WTC11 (cell line): ENCODE measurements at regions not wholly inside any gene's neighbourhood (a gene's known extent, or its start where the extent isn't known, plus 50 kb on each side); places are given as distances from the start of the nearest gene placed in this dataset.

Source experiments
- ELF4 ChIP-seq: sonication (generic); formaldehyde crosslinking; IDR thresholded peaks from 2 replicates; pipeline ENCODE4 v1.8.1; 2022; ENCODE audit warnings: low read depth, mild to moderate bottlenecking, moderate library complexity, missing genetic modification reagents
- ETV6 ChIP-seq: sonication (generic); formaldehyde crosslinking; IDR thresholded peaks from 2 replicates; pipeline ENCODE4 v1.8.1; 2022; ENCODE audit warnings: mild to moderate bottlenecking, missing genetic modification reagents
- FOXP1 ChIP-seq: sonication (generic); formaldehyde crosslinking; IDR thresholded peaks from 2 replicates; pipeline ENCODE4 v1.8.0; 2022; ENCODE audit warnings: missing genetic modification reagents, mild to moderate bottlenecking, moderate library complexity, borderline replicate concordance
- JUN ChIP-seq: sonication (generic); formaldehyde crosslinking; IDR thresholded peaks from 2 replicates; pipeline ENCODE4 v1.8.0; 2023; ENCODE audit warnings: mild to moderate bottlenecking, missing genetic modification reagents
- NR3C1 ChIP-seq: sonication (generic); formaldehyde crosslinking; conservative IDR thresholded peaks from 2 replicates; pipeline ENCODE4 v1.8.1; 2023; ENCODE audit warnings: low read depth, mild to moderate bottlenecking, missing genetic modification reagents
- SP1 ChIP-seq: sonication (generic); formaldehyde crosslinking; conservative IDR thresholded peaks from 2 replicates; pipeline ENCODE4 v1.8.1; 2022; ENCODE audit warnings: missing genetic modification reagents
- TF ChIP-seq, protein P1 (sequence below): fragments of 200-600 bp; IDR thresholded peaks from 2 replicates; pipeline ENCODE4 v1.8.0; 2022; ENCODE audit warnings: antibody characterized with exemption
- TF ChIP-seq, protein P2 (sequence below): sonication (generic); formaldehyde crosslinking; IDR thresholded peaks from 2 replicates; pipeline ENCODE4 v1.8.0; 2022; ENCODE audit warnings: mild to moderate bottlenecking, missing genetic modification reagents
- TF ChIP-seq, protein P3 (sequence below): sonication (generic); formaldehyde crosslinking; IDR thresholded peaks from 2 replicates; pipeline ENCODE4 v1.8.1; 2023; ENCODE audit warnings: mild to moderate bottlenecking, missing genetic modification reagents, moderate library complexity
- TF ChIP-seq, protein P4 (sequence below): sonication (generic); formaldehyde crosslinking; IDR thresholded peaks from 2 replicates; pipeline ENCODE4 v1.8.1; 2022; ENCODE audit warnings: missing genetic modification reagents, borderline replicate concordance
- TF ChIP-seq, protein P5 (sequence below): sonication (generic); formaldehyde crosslinking; IDR thresholded peaks from 2 replicates; pipeline ENCODE4 v1.8.1; 2023; ENCODE audit warnings: mild to moderate bottlenecking, missing genetic modification reagents, moderate library complexity
- TF ChIP-seq, protein P6 (sequence below): sonication (generic); formaldehyde crosslinking; IDR thresholded peaks from 2 replicates; pipeline ENCODE4 v1.8.1; 2023; ENCODE audit warnings: mild to moderate bottlenecking, missing genetic modification reagents
- TF ChIP-seq, protein P7 (sequence below): sonication (generic); formaldehyde crosslinking; IDR thresholded peaks from 2 replicates; pipeline ENCODE4 v1.8.1; 2023; ENCODE audit warnings: mild to moderate bottlenecking, moderate library complexity, missing genetic modification reagents
- TF ChIP-seq, protein P8 (sequence below): sonication (generic); formaldehyde crosslinking; IDR thresholded peaks from 2 replicates; pipeline ENCODE4 v1.8.0; 2022; ENCODE audit warnings: missing genetic modification reagents

DNA sequence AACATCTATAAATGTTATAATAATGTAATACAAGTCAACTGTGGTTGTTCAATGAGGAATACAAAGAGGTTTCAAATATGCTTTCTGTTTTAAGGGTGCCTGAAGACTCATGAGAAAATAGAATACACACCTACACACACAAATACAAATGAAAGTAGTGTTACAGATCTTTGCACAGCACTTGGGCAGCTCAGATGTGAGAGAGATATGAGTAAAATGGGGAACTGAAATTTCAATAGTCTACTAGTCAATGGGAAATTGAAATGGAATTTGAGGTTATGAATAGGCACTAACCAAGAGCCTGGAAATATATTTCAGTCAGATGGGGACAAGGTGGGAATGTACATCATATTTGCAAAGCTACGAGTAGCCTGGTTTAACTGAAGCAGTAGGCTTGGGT lies 96.6 kb downstream of the ISL1 start:
- TF ChIP-seq JUN (CRISPR knock-in tag) (no peak), ELF4 (no peak), FOXP1 (no peak), ETV6 (CRISPR knock-in tag) (no peak), SP1 (CRISPR knock-in tag) (no peak), NR3C1 (CRISPR knock-in tag) (no peak)
- TF ChIP-seq, protein P1, sequence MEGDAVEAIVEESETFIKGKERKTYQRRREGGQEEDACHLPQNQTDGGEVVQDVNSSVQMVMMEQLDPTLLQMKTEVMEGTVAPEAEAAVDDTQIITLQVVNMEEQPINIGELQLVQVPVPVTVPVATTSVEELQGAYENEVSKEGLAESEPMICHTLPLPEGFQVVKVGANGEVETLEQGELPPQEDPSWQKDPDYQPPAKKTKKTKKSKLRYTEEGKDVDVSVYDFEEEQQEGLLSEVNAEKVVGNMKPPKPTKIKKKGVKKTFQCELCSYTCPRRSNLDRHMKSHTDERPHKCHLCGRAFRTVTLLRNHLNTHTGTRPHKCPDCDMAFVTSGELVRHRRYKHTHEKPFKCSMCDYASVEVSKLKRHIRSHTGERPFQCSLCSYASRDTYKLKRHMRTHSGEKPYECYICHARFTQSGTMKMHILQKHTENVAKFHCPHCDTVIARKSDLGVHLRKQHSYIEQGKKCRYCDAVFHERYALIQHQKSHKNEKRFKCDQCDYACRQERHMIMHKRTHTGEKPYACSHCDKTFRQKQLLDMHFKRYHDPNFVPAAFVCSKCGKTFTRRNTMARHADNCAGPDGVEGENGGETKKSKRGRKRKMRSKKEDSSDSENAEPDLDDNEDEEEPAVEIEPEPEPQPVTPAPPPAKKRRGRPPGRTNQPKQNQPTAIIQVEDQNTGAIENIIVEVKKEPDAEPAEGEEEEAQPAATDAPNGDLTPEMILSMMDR = no peak
- TF ChIP-seq, protein P2, sequence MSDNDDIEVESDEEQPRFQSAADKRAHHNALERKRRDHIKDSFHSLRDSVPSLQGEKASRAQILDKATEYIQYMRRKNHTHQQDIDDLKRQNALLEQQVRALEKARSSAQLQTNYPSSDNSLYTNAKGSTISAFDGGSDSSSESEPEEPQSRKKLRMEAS = no peak
- TF ChIP-seq, protein P3, sequence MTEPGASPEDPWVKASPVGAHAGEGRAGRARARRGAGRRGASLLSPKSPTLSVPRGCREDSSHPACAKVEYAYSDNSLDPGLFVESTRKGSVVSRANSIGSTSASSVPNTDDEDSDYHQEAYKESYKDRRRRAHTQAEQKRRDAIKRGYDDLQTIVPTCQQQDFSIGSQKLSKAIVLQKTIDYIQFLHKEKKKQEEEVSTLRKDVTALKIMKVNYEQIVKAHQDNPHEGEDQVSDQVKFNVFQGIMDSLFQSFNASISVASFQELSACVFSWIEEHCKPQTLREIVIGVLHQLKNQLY (CRISPR knock-in tag) = no peak
- TF ChIP-seq, protein P4, sequence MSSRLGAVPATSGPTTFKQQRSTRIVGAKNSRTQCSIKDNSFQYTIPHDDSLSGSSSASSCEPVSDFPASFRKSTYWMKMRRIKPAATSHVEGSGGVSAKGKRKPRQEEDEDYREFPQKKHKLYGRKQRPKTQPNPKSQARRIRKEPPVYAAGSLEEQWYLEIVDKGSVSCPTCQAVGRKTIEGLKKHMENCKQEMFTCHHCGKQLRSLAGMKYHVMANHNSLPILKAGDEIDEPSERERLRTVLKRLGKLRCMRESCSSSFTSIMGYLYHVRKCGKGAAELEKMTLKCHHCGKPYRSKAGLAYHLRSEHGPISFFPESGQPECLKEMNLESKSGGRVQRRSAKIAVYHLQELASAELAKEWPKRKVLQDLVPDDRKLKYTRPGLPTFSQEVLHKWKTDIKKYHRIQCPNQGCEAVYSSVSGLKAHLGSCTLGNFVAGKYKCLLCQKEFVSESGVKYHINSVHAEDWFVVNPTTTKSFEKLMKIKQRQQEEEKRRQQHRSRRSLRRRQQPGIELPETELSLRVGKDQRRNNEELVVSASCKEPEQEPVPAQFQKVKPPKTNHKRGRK (CRISPR knock-in tag) = no peak
- TF ChIP-seq, protein P5, sequence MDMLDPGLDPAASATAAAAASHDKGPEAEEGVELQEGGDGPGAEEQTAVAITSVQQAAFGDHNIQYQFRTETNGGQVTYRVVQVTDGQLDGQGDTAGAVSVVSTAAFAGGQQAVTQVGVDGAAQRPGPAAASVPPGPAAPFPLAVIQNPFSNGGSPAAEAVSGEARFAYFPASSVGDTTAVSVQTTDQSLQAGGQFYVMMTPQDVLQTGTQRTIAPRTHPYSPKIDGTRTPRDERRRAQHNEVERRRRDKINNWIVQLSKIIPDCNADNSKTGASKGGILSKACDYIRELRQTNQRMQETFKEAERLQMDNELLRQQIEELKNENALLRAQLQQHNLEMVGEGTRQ (CRISPR knock-in tag) = no peak
- TF ChIP-seq, protein P6, sequence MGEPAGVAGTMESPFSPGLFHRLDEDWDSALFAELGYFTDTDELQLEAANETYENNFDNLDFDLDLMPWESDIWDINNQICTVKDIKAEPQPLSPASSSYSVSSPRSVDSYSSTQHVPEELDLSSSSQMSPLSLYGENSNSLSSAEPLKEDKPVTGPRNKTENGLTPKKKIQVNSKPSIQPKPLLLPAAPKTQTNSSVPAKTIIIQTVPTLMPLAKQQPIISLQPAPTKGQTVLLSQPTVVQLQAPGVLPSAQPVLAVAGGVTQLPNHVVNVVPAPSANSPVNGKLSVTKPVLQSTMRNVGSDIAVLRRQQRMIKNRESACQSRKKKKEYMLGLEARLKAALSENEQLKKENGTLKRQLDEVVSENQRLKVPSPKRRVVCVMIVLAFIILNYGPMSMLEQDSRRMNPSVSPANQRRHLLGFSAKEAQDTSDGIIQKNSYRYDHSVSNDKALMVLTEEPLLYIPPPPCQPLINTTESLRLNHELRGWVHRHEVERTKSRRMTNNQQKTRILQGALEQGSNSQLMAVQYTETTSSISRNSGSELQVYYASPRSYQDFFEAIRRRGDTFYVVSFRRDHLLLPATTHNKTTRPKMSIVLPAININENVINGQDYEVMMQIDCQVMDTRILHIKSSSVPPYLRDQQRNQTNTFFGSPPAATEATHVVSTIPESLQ (CRISPR knock-in tag) = no peak
- TF ChIP-seq, protein P7, sequence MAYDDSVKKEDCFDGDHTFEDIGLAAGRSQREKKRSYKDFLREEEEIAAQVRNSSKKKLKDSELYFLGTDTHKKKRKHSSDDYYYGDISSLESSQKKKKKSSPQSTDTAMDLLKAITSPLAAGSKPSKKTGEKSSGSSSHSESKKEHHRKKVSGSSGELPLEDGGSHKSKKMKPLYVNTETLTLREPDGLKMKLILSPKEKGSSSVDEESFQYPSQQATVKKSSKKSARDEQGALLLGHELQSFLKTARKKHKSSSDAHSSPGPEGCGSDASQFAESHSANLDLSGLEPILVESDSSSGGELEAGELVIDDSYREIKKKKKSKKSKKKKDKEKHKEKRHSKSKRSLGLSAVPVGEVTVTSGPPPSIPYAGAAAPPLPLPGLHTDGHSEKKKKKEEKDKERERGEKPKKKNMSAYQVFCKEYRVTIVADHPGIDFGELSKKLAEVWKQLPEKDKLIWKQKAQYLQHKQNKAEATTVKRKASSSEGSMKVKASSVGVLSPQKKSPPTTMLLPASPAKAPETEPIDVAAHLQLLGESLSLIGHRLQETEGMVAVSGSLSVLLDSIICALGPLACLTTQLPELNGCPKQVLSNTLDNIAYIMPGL (CRISPR knock-in tag) = no peak
- TF ChIP-seq, protein P8, sequence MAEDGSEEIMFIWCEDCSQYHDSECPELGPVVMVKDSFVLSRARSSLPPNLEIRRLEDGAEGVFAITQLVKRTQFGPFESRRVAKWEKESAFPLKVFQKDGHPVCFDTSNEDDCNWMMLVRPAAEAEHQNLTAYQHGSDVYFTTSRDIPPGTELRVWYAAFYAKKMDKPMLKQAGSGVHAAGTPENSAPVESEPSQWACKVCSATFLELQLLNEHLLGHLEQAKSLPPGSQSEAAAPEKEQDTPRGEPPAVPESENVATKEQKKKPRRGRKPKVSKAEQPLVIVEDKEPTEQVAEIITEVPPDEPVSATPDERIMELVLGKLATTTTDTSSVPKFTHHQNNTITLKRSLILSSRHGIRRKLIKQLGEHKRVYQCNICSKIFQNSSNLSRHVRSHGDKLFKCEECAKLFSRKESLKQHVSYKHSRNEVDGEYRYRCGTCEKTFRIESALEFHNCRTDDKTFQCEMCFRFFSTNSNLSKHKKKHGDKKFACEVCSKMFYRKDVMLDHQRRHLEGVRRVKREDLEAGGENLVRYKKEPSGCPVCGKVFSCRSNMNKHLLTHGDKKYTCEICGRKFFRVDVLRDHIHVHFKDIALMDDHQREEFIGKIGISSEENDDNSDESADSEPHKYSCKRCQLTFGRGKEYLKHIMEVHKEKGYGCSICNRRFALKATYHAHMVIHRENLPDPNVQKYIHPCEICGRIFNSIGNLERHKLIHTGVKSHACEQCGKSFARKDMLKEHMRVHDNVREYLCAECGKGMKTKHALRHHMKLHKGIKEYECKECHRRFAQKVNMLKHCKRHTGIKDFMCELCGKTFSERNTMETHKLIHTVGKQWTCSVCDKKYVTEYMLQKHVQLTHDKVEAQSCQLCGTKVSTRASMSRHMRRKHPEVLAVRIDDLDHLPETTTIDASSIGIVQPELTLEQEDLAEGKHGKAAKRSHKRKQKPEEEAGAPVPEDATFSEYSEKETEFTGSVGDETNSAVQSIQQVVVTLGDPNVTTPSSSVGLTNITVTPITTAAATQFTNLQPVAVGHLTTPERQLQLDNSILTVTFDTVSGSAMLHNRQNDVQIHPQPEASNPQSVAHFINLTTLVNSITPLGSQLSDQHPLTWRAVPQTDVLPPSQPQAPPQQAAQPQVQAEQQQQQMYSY (CRISPR knock-in tag) = no peak
